Smooth muscle cell (in vitro differentiated cells): ENCODE measurements at regions not wholly inside any gene's neighbourhood (a gene's known extent, or its start where the extent isn't known, plus 50 kb on each side); places are given as distances from the start of the nearest gene placed in this dataset.
"Not testable (repeated sequence)": the region's sequence is repeated elsewhere in the genome, so short reads cannot be mapped to it uniquely, and the experiment has no call there.

Experiments
- DNase-seq: peaks from one replicate; lab custom pipeline; 2025; ENCODE audit not compliant: unreplicated experiment; lab: John Stamatoyannopoulos, UW
- H2AFZ ChIP-seq: fragments of 200-600 bp; sonication (generic); 2 replicates; pipeline ENCODE4 v1.6.0; 2016; ENCODE audit warnings: antibody characterized with exemption, low read depth, mild to moderate bottlenecking
- H3F3A ChIP-seq: fragments of 200-600 bp; sonication (generic); 2 replicates; pipeline ENCODE4 v1.6.0; 2017; ENCODE audit warnings: antibody characterized with exemption, low read depth
- H3K27ac ChIP-seq: fragments of 200-600 bp; sonication (generic); 2 replicates; pipeline ENCODE4 v1.5.1; 2016; ENCODE audit warnings: low read depth, mild to moderate bottlenecking
- H3K27me3 ChIP-seq: fragments of 200-600 bp; sonication (generic); 2 replicates; pipeline ENCODE4 v1.6.1; 2016; ENCODE audit warnings: low read depth, mild to moderate bottlenecking
- H3K36me3 ChIP-seq: fragments of 200-600 bp; sonication (generic); 2 replicates; pipeline ENCODE4 v1.5.1; 2016; ENCODE audit warnings: low read depth
- H3K4me1 ChIP-seq: fragments of 200-600 bp; sonication (generic); 2 replicates; pipeline ENCODE4 v1.5.1; 2016; ENCODE audit warnings: low read depth
- H3K4me2 ChIP-seq: fragments of 200-600 bp; sonication (generic); 2 replicates; pipeline ENCODE4 v1.6.0; 2016; ENCODE audit warnings: mild to moderate bottlenecking
- H3K4me3 ChIP-seq: fragments of 200-600 bp; sonication (generic); 2 replicates; pipeline ENCODE4 v1.5.1; 2016; ENCODE audit warnings: mild to moderate bottlenecking
- H3K79me2 ChIP-seq: fragments of 200-600 bp; sonication (generic); 2 replicates; pipeline ENCODE4 v1.6.0; 2016; ENCODE audit warnings: low read depth, mild to moderate bottlenecking
- H3K9ac ChIP-seq: fragments of 200-600 bp; sonication (generic); 2 replicates; pipeline ENCODE4 v1.6.0; 2016; ENCODE audit warnings: low read depth
- H3K9me3 ChIP-seq: fragments of 200-600 bp; sonication (generic); replicated peaks from 2 replicates; pipeline ENCODE4 v1.5.1; 2016; ENCODE audit warnings: low read depth
- H4K20me1 ChIP-seq: fragments of 200-600 bp; sonication (generic); 2 replicates; pipeline ENCODE4 v1.6.0; 2016; ENCODE audit warnings: low read depth
- CTCF ChIP-seq: fragments of 200-600 bp; sonication (generic); IDR thresholded peaks from 2 replicates; pipeline ENCODE4 v1.5.1; 2017; ENCODE audit warnings: borderline replicate concordance, mild to moderate bottlenecking, antibody characterized with exemption; ENCODE audit not compliant: insufficient read depth, poor library complexity, severe bottlenecking
- WGBS: methylation state at CpG from one replicate; pipeline ENCODE4 v1.1.7; 2016; ENCODE audit warnings: low lambda C conversion rate; 5-methylcytosine and 5-hydroxymethylcytosine counted together

- H3K79me2 ChIP-seq = no peaks in the 10 kb centered on the region
- 83% methylated on average over 2 of the region's 2 CpGs for WGBS
- H3K4me2 ChIP-seq = no peak overlapping the region
- H2AFZ ChIP-seq = no peak overlapping the region
- H4K20me1 ChIP-seq = no peaks in the 10 kb centered on the region
- H3F3A ChIP-seq = no peaks in the 10 kb centered on the region
- no peaks in the 10 kb centered on the region for H3K36me3 ChIP-seq
- no peak overlapping the region for H3K4me3 ChIP-seq
- H3K27ac ChIP-seq = no peak overlapping the region
- no peaks in the 10 kb centered on the region for H3K4me1 ChIP-seq
- no peak for TF ChIP-seq CTCF
- H3K27me3 ChIP-seq = no peaks in the 10 kb centered on the region
- H3K9me3 ChIP-seq = no peaks in the 10 kb centered on the region
- no peak overlapping the region for H3K9ac ChIP-seq
- no peak for DNase-seq
Measured at GRCh38 chr12:72178871-72179270, 93.3 kb upstream of the TRHDE start.

GRCh38 chr12:72179841-72180240 lies 92.3 kb upstream of the TRHDE start:
- H3F3A ChIP-seq = no peaks in the 10 kb centered on the region
- DNase-seq = no peak
- H3K27ac ChIP-seq = no peak overlapping the region
- TF ChIP-seq CTCF = no peak
- no peak overlapping the region for H2AFZ ChIP-seq
- no peaks in the 10 kb centered on the region for H3K9me3 ChIP-seq
- no peak overlapping the region for H3K4me2 ChIP-seq
- no peaks in the 10 kb centered on the region for H3K4me1 ChIP-seq
- no peak overlapping the region for H3K9ac ChIP-seq
- H3K27me3 ChIP-seq = no peaks in the 10 kb centered on the region
- no peaks in the 10 kb centered on the region for H4K20me1 ChIP-seq
- no peaks in the 10 kb centered on the region for H3K79me2 ChIP-seq
- H3K4me3 ChIP-seq = no peak overlapping the region
- no peaks in the 10 kb centered on the region for H3K36me3 ChIP-seq
- 93% methylated on average over 1 of the region's 1 CpG for WGBS

DNA sequence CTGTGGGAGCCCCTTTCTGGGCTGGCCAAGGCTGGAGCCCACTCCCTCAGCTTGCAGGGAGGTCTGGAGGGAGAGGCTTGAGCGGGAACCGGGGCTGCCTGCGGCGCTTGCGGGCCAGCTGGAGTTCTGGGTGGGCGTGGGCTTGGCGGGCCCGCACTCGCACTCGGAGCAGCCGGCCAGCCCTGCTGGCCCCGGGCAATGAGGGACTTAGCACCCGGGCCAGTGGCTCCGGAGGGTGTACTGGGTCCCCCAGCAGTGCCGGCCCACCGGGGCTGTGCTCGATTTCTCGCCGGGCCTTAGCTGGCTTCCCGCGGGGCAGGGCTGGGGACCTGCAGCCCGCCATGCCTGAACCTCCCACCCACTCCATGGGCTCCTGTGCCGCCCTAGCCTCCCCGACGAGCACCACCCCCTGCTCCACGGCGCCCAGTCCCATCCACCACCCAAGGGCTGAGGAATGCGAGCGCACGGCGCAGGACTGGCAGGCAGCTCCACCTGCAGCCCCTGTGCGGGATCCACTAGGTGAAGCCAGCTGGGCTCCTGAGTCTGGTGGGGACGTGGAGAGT lies 87.1 kb upstream of the TRHDE start:
- H3K27me3 ChIP-seq, H3K9me3 ChIP-seq, H3F3A ChIP-seq, H3K9ac ChIP-seq, H3K27ac ChIP-seq, H3K4me3 ChIP-seq, H4K20me1 ChIP-seq, H3K79me2 ChIP-seq, H3K4me2 ChIP-seq, H3K4me1 ChIP-seq, H3K36me3 ChIP-seq, DNase-seq, H2AFZ ChIP-seq: not testable (repeated sequence)
- 98% methylated on average over 32 of the region's 33 CpGs for WGBS

DNA sequence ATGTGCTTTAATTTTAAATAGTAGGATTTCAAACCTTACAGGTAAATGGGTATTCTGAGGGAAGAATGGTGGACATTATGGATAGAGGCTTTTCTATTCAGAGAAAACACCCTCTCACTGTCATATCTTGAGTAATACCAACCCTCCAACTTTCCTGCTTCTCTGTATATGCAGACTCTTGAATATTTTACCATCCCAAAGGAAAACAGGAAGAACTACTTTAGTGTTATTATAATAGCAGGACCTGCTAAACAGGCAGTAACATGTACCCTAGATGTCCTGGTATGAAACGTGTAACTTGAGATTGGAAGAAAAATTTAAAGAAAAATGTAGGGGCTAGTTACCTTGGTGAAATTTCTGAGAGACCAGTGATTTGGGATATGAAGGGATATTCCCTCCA lies 82.9 kb upstream of the TRHDE start:
- Histone ChIP-seq H3K9ac (no peak overlapping the region), H3K4me2 (no peak overlapping the region), H3K36me3 (no peaks in the 10 kb centered on the region), H3K27ac (no peak overlapping the region), H4K20me1 (no peaks in the 10 kb centered on the region), H3K27me3 (no peaks in the 10 kb centered on the region), H3K4me1 (no peaks in the 10 kb centered on the region), H3F3A (no peaks in the 10 kb centered on the region), H3K79me2 (no peaks in the 10 kb centered on the region), H3K9me3 (no peaks in the 10 kb centered on the region), H3K4me3 (no peak overlapping the region), H2AFZ (no peak overlapping the region)
- DNase-seq = no peak
- TF ChIP-seq CTCF = no peak
- WGBS = 61% methylated on average over 1 of the region's 1 CpG
